HG02763 (cell line): ENCODE measurements at regions not wholly inside any gene's neighbourhood (a gene's known extent, or its start where the extent isn't known, plus 50 kb on each side); places are given as distances from the start of the nearest gene placed in this dataset.

Experiments
- ATAC-seq: cut with Tn5 transposase; IDR thresholded peaks from one replicate; pipeline ENCODE4 v1.9.1; 2021; ENCODE audit warnings: mild to moderate bottlenecking, moderate library complexity; ENCODE audit not compliant: unreplicated experiment

- no peak for ATAC-seq
Observed at GRCh38 chrX:16222151-16222550, 54.9 kb downstream of the MAGEB17 start.

- no peak for ATAC-seq
Observed at GRCh38 chrX:16223385-16223784, 56.1 kb downstream of the MAGEB17 start.

- peak; percentile 80 for ATAC-seq
Observed at GRCh38 chrX:16239211-16239610, 71.9 kb downstream of the MAGEB17 start.

- ATAC-seq = no peak
Observed at GRCh38 chrX:16240231-16240905, 73.1 kb downstream of the MAGEB17 start.

DNA sequence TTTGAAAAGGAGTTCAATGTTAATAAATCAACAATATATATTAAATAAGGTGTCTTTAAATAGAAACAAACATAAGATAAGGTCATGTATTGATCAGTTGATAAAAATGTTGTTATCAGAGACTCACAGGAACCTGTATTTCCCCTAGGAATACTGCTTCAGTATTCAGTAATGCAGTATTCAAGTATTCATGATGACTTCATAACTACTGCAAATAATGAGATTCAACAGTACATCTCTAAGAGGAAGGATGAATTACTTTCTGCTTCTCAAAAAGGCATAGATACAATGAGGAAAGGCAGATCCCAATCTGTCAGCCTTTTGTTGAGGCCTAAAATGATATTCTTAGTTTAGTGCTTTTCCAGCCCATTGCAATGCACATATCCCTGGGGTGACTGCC, 73.7 kb downstream of the MAGEB17 start:
- ATAC-seq = no peak

- no peak for ATAC-seq
Observed at GRCh38 chrX:16250296-16250695, 83.0 kb downstream of the MAGEB17 start.

DNA sequence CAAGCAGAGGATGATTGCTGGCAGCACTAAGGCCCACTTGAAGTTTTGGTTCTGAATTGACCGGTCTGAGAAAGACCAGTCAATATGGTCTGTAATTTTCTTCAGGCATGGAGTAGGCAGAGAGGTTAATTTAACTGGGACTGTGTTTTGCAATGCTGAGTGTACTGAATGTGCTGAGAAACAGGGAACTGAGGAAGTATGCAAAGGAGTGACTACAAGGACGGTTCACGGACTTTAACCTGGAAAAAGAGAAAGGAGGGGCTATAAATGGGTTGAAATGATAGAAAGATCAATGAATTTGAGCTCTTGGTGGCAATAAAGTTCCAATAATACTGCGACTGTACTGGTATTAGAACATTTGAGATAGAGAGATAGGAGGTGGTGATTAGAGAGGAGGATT, 84.5 kb downstream of the MAGEB17 start:
- no peak for ATAC-seq

DNA sequence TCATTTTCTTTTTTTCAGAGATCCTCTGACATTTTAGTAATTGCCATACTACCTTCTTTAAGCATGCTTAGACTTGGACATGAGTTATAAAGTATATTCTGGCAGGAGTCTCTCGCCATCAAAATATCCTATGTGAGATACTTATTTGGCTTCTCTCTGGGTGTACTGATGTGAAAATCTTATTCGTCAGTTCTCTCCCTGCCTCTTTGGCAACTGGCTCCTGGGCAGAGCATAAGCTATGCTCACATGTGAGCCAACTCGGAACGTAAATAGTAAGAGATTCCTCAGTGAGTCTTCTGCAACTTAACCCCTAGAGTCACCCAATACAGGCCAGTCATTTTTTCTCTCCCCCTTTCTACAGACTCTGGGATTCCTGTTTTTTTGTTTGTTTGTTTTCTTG, 91.6 kb downstream of the MAGEB17 start:
- no peak for ATAC-seq

GRCh38 chrX:16267431-16267830, 100.2 kb downstream of the MAGEB17 start:
- ATAC-seq = no peak

GRCh38 chrX:16268206-16268605, 100.9 kb downstream of the MAGEB17 start:
- ATAC-seq = no peak

DNA sequence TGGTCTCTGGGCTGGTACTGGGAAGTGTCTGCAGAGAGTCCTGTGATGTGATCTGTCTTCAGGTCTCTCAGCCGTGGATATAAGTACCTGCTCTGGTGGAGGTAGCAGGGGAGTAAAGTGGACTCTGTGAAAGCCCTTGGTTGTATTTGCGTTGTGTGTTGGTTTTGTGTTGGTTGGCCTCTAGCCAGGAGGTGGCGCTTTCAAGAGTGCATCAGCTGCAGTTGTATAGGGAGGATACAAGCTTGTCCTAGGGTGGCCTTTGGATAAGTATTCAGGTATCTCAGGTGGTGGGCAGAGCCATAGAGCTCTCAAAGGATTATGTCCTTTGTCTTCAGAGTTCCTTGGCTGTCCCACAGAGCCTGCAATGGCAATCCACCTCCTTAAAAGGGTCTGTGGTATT, 111.6 kb downstream of the MAGEB17 start:
- ATAC-seq = no peak

- no peak for ATAC-seq
Observed at GRCh38 chrX:16282209-16282608, 114.9 kb downstream of the MAGEB17 start.

DNA sequence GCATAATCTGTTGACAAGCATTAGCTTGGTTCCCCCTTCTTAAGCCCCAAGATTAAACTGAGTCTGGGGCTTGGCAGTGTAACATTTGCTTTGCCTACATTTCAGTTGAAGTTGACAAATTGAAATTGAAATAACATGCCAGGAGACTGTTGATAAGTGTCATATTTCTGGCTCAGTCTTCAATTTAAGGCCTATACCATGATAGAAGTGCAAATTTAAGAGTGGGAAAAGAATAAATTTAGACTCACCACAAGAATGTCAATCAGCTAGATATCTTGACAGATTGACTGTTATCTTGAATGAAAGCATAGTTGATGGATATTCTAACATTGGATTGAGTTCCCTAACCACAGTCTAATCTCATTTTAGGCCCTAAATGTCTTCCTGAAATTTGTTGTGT, 117.6 kb downstream of the MAGEB17 start:
- ATAC-seq = no peak

GRCh38 chrX:16290997-16291396, 123.7 kb downstream of the MAGEB17 start:
- ATAC-seq = no peak

- ATAC-seq = no peak
Observed at GRCh38 chrX:16300831-16301230, 133.6 kb downstream of the MAGEB17 start.

DNA sequence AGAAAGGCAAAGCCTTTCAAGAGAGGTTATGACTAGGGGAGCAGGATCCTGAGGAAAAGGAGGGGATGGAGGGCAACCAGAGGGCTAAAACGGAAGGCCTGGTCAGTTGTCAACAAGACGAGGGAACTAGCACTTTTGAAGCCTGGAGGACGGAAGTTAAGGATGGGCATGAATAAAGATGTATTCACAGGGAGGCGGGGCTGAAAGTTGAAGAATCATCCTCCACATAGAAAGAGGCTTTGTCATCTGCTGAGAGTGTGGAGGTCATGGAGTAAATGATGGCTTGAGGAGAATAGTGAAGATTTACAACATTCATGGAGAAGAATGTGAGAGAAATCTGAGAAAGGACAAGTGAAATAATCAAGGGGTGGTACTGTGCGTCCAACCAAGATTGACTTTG, 137.5 kb downstream of the MAGEB17 start:
- no peak for ATAC-seq

- ATAC-seq = no peak
Observed at GRCh38 chrX:16305187-16305586, 137.9 kb downstream of the MAGEB17 start.

DNA sequence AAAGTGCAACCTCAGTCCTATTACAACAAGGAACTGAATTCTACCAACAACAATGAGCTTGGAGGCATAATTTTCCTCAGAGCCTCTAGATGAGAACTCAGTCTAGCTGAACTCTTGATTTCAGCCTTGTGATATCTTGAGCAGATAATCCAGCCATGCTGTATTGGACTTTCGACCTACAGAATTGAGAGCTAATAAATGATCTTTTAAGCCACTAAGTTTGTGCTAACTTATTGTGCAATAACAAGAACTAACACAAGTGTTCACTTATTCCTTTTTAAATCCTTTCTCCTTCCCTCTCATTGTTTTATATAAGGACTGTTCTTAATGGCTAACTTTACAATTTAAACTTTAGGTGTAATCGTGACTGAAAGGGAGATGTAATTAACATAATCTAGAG, 140.7 kb downstream of the MAGEB17 start:
- no peak for ATAC-seq

GRCh38 chrX:16308773-16309172, 141.5 kb downstream of the MAGEB17 start:
- no peak for ATAC-seq

- no peak for ATAC-seq
Observed at GRCh38 chrX:16310326-16310725, 143.0 kb downstream of the MAGEB17 start.

DNA sequence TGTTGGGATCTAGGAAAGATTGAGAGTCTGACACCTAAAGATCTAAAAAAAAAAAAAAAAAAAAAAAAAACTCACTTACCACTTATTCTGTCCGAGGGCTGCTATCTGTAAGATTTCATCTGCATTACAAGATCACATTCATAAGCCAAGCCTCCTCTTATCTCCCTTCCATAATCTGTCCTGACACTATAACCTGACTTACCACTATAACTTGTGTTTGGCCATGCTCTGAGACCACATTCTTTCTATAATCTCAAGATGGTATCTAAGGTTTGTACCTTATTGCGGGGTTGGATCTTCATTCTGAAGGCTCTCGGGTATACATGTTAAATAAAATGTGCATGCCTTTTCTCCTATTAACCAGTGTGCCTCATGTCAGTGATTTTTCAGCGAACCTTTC, 144.4 kb downstream of the MAGEB17 start:
- no peak for ATAC-seq

- no peak for ATAC-seq
Observed at GRCh38 chrX:16312761-16313623, 145.7 kb downstream of the MAGEB17 start.
